HepG2 (cell line): ENCODE measurements at regions not wholly inside any gene's neighbourhood (a gene's known extent, or its start where the extent isn't known, plus 50 kb on each side); places are given as distances from the start of the nearest gene placed in this dataset.

Source experiments
- ATAC-seq: fragments of 200-7000 bp; cut with Tn5 transposase; 3 replicates; pipeline ENCODE4 v1.9.1; 2020; ENCODE audit warnings: mild to moderate bottlenecking, moderate library complexity
- BruUV-seq: library from RNA; stranded (reverse); fragments of 400-500 nt; replicated peaks from 2 replicates; lab custom pipeline; 2021; lab: Mats Ljungman, UMichigan
- CTCF ChIA-PET: fragments of 300-600 bp; formaldehyde crosslinking; extraction: SDS; loops from one replicate; lab custom pipeline; 2021; ENCODE audit warnings: low total read pairs, inconsistent platforms, low intra/inter-chr PET ratio; lab: Yijun Ruan, JAX
- POLR2A ChIA-PET: fragments of 350-600 bp; sonication (Branson Sonifier 250); formaldehyde crosslinking; loops from one replicate; lab custom pipeline; 2020; ENCODE audit warnings: antibody characterized with exemption, inconsistent platforms; lab: Yijun Ruan, JAX
- DNase-seq: peaks from one replicate; pipeline ENCODE4 v3.0.0-alpha.2; 2015; ENCODE audit warnings: low spot score
- FAIRE-seq: peaks from 3 replicates; lab custom pipeline; 2011; peaks lifted over from hg19 to GRCh38; lab: Jason Lieb, UNC
- H2AFZ ChIP-seq: one replicate; pipeline ENCODE4 v1.6.1; 2011; ENCODE audit warnings: low read length, inconsistent platforms
- H3K27ac ChIP-seq: fragments of 300-600 bp; 3 replicates; pipeline ENCODE4 v1.8.0; 2011; ENCODE audit warnings: mixed run types, mild to moderate bottlenecking, mixed read lengths, low read length, inconsistent platforms; ENCODE audit not compliant: insufficient read depth; ENCODE audit errors: extremely low read length
- H3K27me3 ChIP-seq, 2 experiments: fragments of 200-600 bp in 1 of 2; 2 replicates in 1 of 2; 3 replicates in 1 of 2; pipeline versions ENCODE4 v1.6.0 to v1.8.0; 2011; ENCODE audit warnings: low read length in 2 of 2, mild to moderate bottlenecking in 2 of 2, moderate library complexity in 2 of 2, inconsistent platforms in 1 of 2; ENCODE audit not compliant: insufficient read depth in 2 of 2, control insufficient read depth in 1 of 2
- H3K36me3 ChIP-seq, 2 experiments: fragments of 200-600 bp in 1 of 2; replicated peaks in 1 of 2; 2 replicates in 1 of 2; 3 replicates in 1 of 2; pipeline versions ENCODE4 v1.5.1 to v1.8.0; 2011; ENCODE audit warnings: low read length in 2 of 2, inconsistent platforms in 1 of 2; ENCODE audit not compliant: insufficient read depth in 2 of 2, control insufficient read depth in 1 of 2
- H3K4me1 ChIP-seq: 2 replicates; pipeline ENCODE4 v1.5.1; 2012; ENCODE audit warnings: low read length, inconsistent platforms; ENCODE audit not compliant: insufficient read depth
- H3K4me2 ChIP-seq: 2 replicates; pipeline ENCODE4 v1.6.0; 2011; ENCODE audit warnings: low read depth, low read length, inconsistent platforms
- H3K4me3 ChIP-seq, 3 experiments: fragments of 200-600 bp in 1 of 3; sonication (generic), shearing (Covaris generic) in 1 of 3; replicated peaks in 1 of 3; 2 replicates each; pipeline ENCODE4 v1.5.1; 2011 to 2016; ENCODE audit warnings: low read length in 3 of 3, inconsistent platforms in 2 of 3, low read depth in 2 of 3, mild to moderate bottlenecking in 2 of 3, control low read depth in 1 of 3, mixed read lengths in 1 of 3; ENCODE audit not compliant: insufficient read depth in 1 of 3
- H3K79me2 ChIP-seq: one replicate; pipeline ENCODE4 v1.6.1; 2011; ENCODE audit warnings: low read length, inconsistent platforms; ENCODE audit not compliant: insufficient read depth
- H3K9ac ChIP-seq: 2 replicates; pipeline ENCODE4 v1.6.0; 2011; ENCODE audit warnings: mild to moderate bottlenecking, low read depth, low read length, inconsistent platforms; ENCODE audit not compliant: insufficient read depth
- H3K9me3 ChIP-seq: 2 replicates; pipeline ENCODE4 v1.5.1; 2012; ENCODE audit warnings: mild to moderate bottlenecking, low read length
- H4K20me1 ChIP-seq: 2 replicates; pipeline ENCODE4 v1.6.0; 2011; ENCODE audit warnings: inconsistent platforms, mild to moderate bottlenecking, low read length, moderate library complexity; ENCODE audit not compliant: insufficient read depth
- ESRRA ChIP-seq: sonication (generic); formaldehyde crosslinking; IDR thresholded peaks from 2 replicates; pipeline ENCODE4 v1.5.1; 2020; ENCODE audit warnings: mild to moderate bottlenecking, low read depth, missing genetic modification reagents
- FOXA1 ChIP-seq, 2 experiments: fragments of 450-650 bp in 1 of 2; sonication (generic) in 1 of 2; formaldehyde crosslinking in 1 of 2; IDR thresholded peaks; 2 replicates each; pipeline versions ENCODE4 v1.4.0 to v1.6.1; 2016 to 2020; ENCODE audit warnings: missing genetic modification reagents in 1 of 2
- HIVEP1 ChIP-seq: sonication (generic); formaldehyde crosslinking; IDR thresholded peaks from 2 replicates; pipeline ENCODE4 v1.4.0; 2020; ENCODE audit warnings: mild to moderate bottlenecking, missing genetic modification reagents
- NCOA2 ChIP-seq: sonication (generic); formaldehyde crosslinking; IDR thresholded peaks from 2 replicates; pipeline ENCODE4 v1.8.0; 2022; ENCODE audit warnings: inconsistent platforms
- RARG ChIP-seq: sonication (generic); formaldehyde crosslinking; IDR thresholded peaks from 2 replicates; pipeline ENCODE4 v1.4.0; 2020; ENCODE audit warnings: low read depth, mild to moderate bottlenecking, missing genetic modification reagents
- RNF219 ChIP-seq: sonication (generic); formaldehyde crosslinking; IDR thresholded peaks from 2 replicates; pipeline ENCODE4 v1.5.0; 2020; ENCODE audit warnings: mild to moderate bottlenecking, missing genetic modification reagents
- TBL1XR1 ChIP-seq: fragments of 150-350 bp; IDR thresholded peaks from 2 replicates; pipeline ENCODE4 v1.6.1; 2014; ENCODE audit warnings: borderline replicate concordance, low read length; ENCODE audit not compliant: partially characterized antibody
- TBX2 ChIP-seq: sonication (generic); formaldehyde crosslinking; IDR thresholded peaks from 2 replicates; pipeline ENCODE4 v1.5.0; 2020; ENCODE audit warnings: missing genetic modification reagents, mild to moderate bottlenecking, borderline replicate concordance
- ZBTB20 ChIP-seq: sonication (generic); formaldehyde crosslinking; IDR thresholded peaks from 2 replicates; pipeline ENCODE4 v1.8.1; 2023; ENCODE audit warnings: missing genetic modification reagents, low read depth, mild to moderate bottlenecking, borderline replicate concordance
- ZBTB39 ChIP-seq: sonication (generic); formaldehyde crosslinking; IDR thresholded peaks from 2 replicates; pipeline ENCODE4 v1.5.0; 2020; ENCODE audit warnings: missing genetic modification reagents
- ZFAT ChIP-seq: sonication (generic); formaldehyde crosslinking; conservative IDR thresholded peaks from 2 replicates; pipeline ENCODE4 v1.8.1; 2023; ENCODE audit warnings: missing genetic modification reagents, inconsistent platforms
- ZFP90 ChIP-seq: sonication (generic); formaldehyde crosslinking; IDR thresholded peaks from 2 replicates; pipeline ENCODE4 v1.8.0; 2022; ENCODE audit warnings: missing genetic modification reagents, mild to moderate bottlenecking, inconsistent platforms, borderline replicate concordance
- ZNF24 ChIP-seq: fragments of 450-650 bp; IDR thresholded peaks from 2 replicates; pipeline ENCODE4 v1.6.1; 2017; ENCODE audit warnings: antibody characterized with exemption, mild to moderate bottlenecking
- ZNF280B ChIP-seq: sonication (generic); formaldehyde crosslinking; IDR thresholded peaks from 2 replicates; pipeline ENCODE4 v1.5.0; 2020; ENCODE audit warnings: missing genetic modification reagents, mild to moderate bottlenecking, borderline replicate concordance
- ZNF292 ChIP-seq: sonication (generic); formaldehyde crosslinking; IDR thresholded peaks from 2 replicates; pipeline ENCODE4 v1.8.1; 2022; ENCODE audit warnings: mild to moderate bottlenecking, low read depth, missing genetic modification reagents, borderline replicate concordance
- ZNF660 ChIP-seq: sonication (generic); formaldehyde crosslinking; IDR thresholded peaks from 2 replicates; pipeline ENCODE4 v1.5.1; 2020; ENCODE audit warnings: mild to moderate bottlenecking, low read depth, missing genetic modification reagents, borderline replicate concordance
- ZNF775 ChIP-seq: sonication (generic); formaldehyde crosslinking; IDR thresholded peaks from 2 replicates; pipeline ENCODE4 v1.4.0; 2020; ENCODE audit warnings: missing genetic modification reagents, mild to moderate bottlenecking, moderate library complexity, borderline replicate concordance
- ZNF816 ChIP-seq: sonication (generic); formaldehyde crosslinking; IDR thresholded peaks from 2 replicates; pipeline ENCODE4 v1.8.0; 2022; ENCODE audit warnings: missing genetic modification reagents, mild to moderate bottlenecking, borderline replicate concordance
- ZSCAN21 ChIP-seq: sonication (generic); formaldehyde crosslinking; IDR thresholded peaks from 2 replicates; pipeline ENCODE4 v1.8.0; 2022; ENCODE audit warnings: mild to moderate bottlenecking, missing genetic modification reagents, moderate library complexity, borderline replicate concordance
- WGBS: methylation state at CpG from one replicate; pipeline ENCODE4 v1.1.6; 2017; ENCODE audit warnings: low lambda C conversion rate; 5-methylcytosine and 5-hydroxymethylcytosine counted together
- in situ Hi-C: cut with HindIII; loops from 2 replicates; pipeline ENCODE4 v1.10.0; 2017; ENCODE audit warnings: low pct_unique_long_range_greater_than_20kb; ENCODE audit not compliant: extremely low pct_ligation_motif_present
- intact Hi-C: fragments of 100-400 bp; cut with micrococcal nuclease; formaldehyde crosslinking; loops from one replicate; pipeline ENCODE4 v1.10.0; 2022; ENCODE audit not compliant: unreplicated experiment

GRCh38 chr17:55859301-55859795 is 108.5 kb downstream of the PCTP start:
- no peaks in the 10 kb centered on the region for H3K27me3 ChIP-seq
- no peak overlapping the region for H3K4me2 ChIP-seq
- ChIA-PET CTCF (no interaction called here), POLR2A (no interaction called here)
- in situ Hi-C loops (no loop called here), intact Hi-C loops (no loop called here)
- BruUV-seq, result no TSS peak
- no peak for FAIRE-seq
- TF ChIP-seq FOXA1 (IDR thresholded peaks at IDR 0.05) (no peak), FOXA1 (CRISPR knock-in tag; IDR thresholded peaks at IDR 0.05) (no peak), ZFAT (CRISPR knock-in tag) (no peak), TBL1XR1 (no peak), HIVEP1 (CRISPR knock-in tag) (no peak), RARG (CRISPR knock-in tag) (no peak), ZNF775 (CRISPR knock-in tag) (no peak), ZNF280B (no peak), ZNF292 (CRISPR knock-in tag) (no peak), ZBTB39 (CRISPR knock-in tag) (no peak), ZSCAN21 (no peak), ESRRA (CRISPR knock-in tag) (no peak), RNF219 (CRISPR knock-in tag) (no peak), ZNF24 (no peak), NCOA2 (CRISPR knock-in tag) (no peak), TBX2 (no peak), ZNF660 (CRISPR knock-in tag) (no peak), ZNF816 (CRISPR knock-in tag) (no peak), ZFP90 (CRISPR knock-in tag) (no peak), ZBTB20 (CRISPR knock-in tag) (no peak)
- no peak for ATAC-seq
- no peak for DNase-seq
- no peak overlapping the region for H2AFZ ChIP-seq
- H3K9me3 ChIP-seq, result no peaks in the 10 kb centered on the region
- no peak overlapping the region for H3K4me3 ChIP-seq
- WGBS, result 5% methylated on average over 2 of the region's 2 CpGs
- H4K20me1 ChIP-seq, result no peaks in the 10 kb centered on the region
- H3K79me2 ChIP-seq, result no peaks in the 10 kb centered on the region
- H3K4me1 ChIP-seq, result no peaks in the 10 kb centered on the region
- H3K36me3 ChIP-seq, result no peaks in the 10 kb centered on the region
- H3K9ac ChIP-seq, result no peak overlapping the region
- no peak overlapping the region for H3K27ac ChIP-seq
